ENCODE measurements at regions not wholly inside any gene's neighbourhood (a gene's known extent, or its start where the extent isn't known, plus 50 kb on each side); places are given as distances from the start of the nearest gene placed in this dataset.

DNA sequence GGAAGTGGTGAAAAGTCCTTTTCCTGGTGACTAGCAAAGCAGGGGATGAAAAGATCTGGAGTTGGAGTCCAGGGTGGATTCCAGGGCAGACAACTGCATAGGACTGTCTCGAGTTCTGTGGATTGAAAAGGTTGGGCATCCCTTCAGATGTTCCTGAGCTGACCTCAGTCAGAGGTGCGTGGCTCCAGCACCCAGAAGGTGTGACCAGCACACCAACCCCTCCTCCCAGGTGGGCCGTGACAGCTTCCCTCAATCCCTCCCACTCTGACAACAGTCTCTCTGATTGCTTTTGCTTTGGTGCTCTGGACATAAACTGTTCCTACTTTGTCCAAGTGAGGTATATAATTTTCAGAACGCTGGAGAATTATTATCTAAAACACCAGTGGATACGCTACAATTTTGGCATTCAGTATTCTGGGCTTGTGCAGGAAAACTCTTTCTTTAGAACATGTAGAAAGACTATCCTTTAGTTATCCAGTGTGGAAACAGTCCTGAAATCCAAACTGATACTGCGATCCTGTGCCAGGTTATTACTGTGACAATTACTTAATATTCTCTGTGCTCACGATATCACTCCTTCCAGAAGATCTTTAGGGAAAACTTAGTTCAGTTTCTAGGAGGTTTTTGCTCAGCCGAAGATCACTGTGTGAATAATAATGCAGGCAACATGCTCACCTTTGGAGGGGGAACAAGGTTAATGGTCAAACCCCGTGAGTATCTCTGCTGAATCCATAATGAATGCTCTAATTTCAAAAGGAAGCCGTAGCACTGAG, 87.9 kb downstream of the DAD1 start:
- TF ChIP-seq POLR2A (IDR thresholded peaks at IDR 0.05), result no peak
- TF ChIP-seq EP300 (IDR thresholded peaks at IDR 0.05), result no peak
- TF ChIP-seq, protein P1, sequence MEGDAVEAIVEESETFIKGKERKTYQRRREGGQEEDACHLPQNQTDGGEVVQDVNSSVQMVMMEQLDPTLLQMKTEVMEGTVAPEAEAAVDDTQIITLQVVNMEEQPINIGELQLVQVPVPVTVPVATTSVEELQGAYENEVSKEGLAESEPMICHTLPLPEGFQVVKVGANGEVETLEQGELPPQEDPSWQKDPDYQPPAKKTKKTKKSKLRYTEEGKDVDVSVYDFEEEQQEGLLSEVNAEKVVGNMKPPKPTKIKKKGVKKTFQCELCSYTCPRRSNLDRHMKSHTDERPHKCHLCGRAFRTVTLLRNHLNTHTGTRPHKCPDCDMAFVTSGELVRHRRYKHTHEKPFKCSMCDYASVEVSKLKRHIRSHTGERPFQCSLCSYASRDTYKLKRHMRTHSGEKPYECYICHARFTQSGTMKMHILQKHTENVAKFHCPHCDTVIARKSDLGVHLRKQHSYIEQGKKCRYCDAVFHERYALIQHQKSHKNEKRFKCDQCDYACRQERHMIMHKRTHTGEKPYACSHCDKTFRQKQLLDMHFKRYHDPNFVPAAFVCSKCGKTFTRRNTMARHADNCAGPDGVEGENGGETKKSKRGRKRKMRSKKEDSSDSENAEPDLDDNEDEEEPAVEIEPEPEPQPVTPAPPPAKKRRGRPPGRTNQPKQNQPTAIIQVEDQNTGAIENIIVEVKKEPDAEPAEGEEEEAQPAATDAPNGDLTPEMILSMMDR (IDR thresholded peaks at IDR 0.05), result no peak
- no peak for TF ChIP-seq POLR2AphosphoS5 (IDR thresholded peaks at IDR 0.05)

All from upper lobe of left lung (tissue), 4 donors.